Upper lobe of right lung (tissue), 1 donor: ENCODE measurements at regions not wholly inside any gene's neighbourhood (a gene's known extent, or its start where the extent isn't known, plus 50 kb on each side); places are given as distances from the start of the nearest gene placed in this dataset.

ENCODE experiments used
- ATAC-seq: fragments of 200-7000 bp; cut with Tn5 transposase; one replicate; pipeline ENCODE4 v1.9.1; 2020; ENCODE audit warnings: mild to moderate bottlenecking, moderate library complexity
- DNase-seq: peaks from one replicate; pipeline ENCODE4 v3.0.0-alpha.2; 2020
- H3K27ac ChIP-seq: fragments of 200-600 bp; one replicate; pipeline ENCODE4 v1.8.0; 2022
- H3K27me3 ChIP-seq: fragments of 200-600 bp; one replicate; pipeline ENCODE4 v1.8.0; 2022; ENCODE audit warnings: mild to moderate bottlenecking
- H3K36me3 ChIP-seq: fragments of 200-600 bp; one replicate; pipeline ENCODE4 v1.8.0; 2022
- H3K4me1 ChIP-seq: fragments of 200-600 bp; one replicate; pipeline ENCODE4 v1.8.0; 2022
- H3K4me3 ChIP-seq: fragments of 200-600 bp; one replicate; pipeline ENCODE4 v1.8.0; 2022; ENCODE audit warnings: mild to moderate bottlenecking
- H3K9me3 ChIP-seq: fragments of 200-600 bp; one replicate; pipeline ENCODE4 v1.8.0; 2022
- CTCF ChIP-seq: fragments of 200-600 bp; IDR thresholded peaks from one replicate; pipeline ENCODE4 v1.8.0; 2022; ENCODE audit warnings: antibody characterized with exemption
- intact Hi-C: fragments of 100-400 bp; cut with DNase I; formaldehyde crosslinking; loops from one replicate; pipeline ENCODE4 v1.11.0; 2022
- donor health status: DM: no; HTN: yes; CAD: no; lungs with severe emphysema.

- intact Hi-C loops: no loop called here
- Histone ChIP-seq H3K4me1 (peaks cover 9% of the 10 kb centered on the region), H3K9me3 (no peaks in the 10 kb centered on the region), H3K27me3 (no peaks in the 10 kb centered on the region), H3K27ac (no peak overlapping the region), H3K4me3 (no peak overlapping the region), H3K36me3 (no peaks in the 10 kb centered on the region)
- ATAC-seq (no peak), DNase-seq (no peak)
- no peak for TF ChIP-seq CTCF
These were observed 82.4 kb upstream of the BASP1 start for GRCh38 chr5:17135050-17135449.

GRCh38 chr5:17143335-17143734 is 74.1 kb upstream of the BASP1 start:
- no peak for TF ChIP-seq CTCF
- Histone ChIP-seq H3K27ac (no peak overlapping the region), H3K36me3 (no peaks in the 10 kb centered on the region), H3K4me1 (no peaks in the 10 kb centered on the region), H3K4me3 (no peak overlapping the region), H3K27me3 (no peaks in the 10 kb centered on the region), H3K9me3 (no peaks in the 10 kb centered on the region)
- intact Hi-C loops: no loop called here
- DNase-seq (no peak), ATAC-seq (no peak)

- TF ChIP-seq CTCF: no peak
- no peaks in the 10 kb centered on the region for H3K36me3 ChIP-seq
- intact Hi-C loops: no loop called here
These were observed 71.1 kb upstream of the BASP1 start for GRCh38 chr5:17146280-17146841.

GRCh38 chr5:17147170-17147569 is 70.3 kb upstream of the BASP1 start:
- Histone ChIP-seq H3K27me3 (no peaks in the 10 kb centered on the region), H3K4me3 (no peak overlapping the region), H3K9me3 (no peaks in the 10 kb centered on the region), H3K27ac (no peak overlapping the region), H3K36me3 (no peaks in the 10 kb centered on the region), H3K4me1 (no peaks in the 10 kb centered on the region)
- no peak for TF ChIP-seq CTCF
- ATAC-seq: no peak
- intact Hi-C loops: no loop called here
- DNase-seq: no peak

More at GRCh38 chr5:17146280-17146841, 71.1 kb upstream of the BASP1 start:
- DNase-seq (no peak), ATAC-seq (no peak)
- H3K4me1 ChIP-seq: no peaks in the 10 kb centered on the region
- H3K27ac ChIP-seq: no peak overlapping the region
- no peaks in the 10 kb centered on the region for H3K9me3 ChIP-seq
- no peaks in the 10 kb centered on the region for H3K27me3 ChIP-seq
- H3K4me3 ChIP-seq: no peak overlapping the region

- no peak for TF ChIP-seq CTCF
- Histone ChIP-seq H3K36me3 (no peaks in the 10 kb centered on the region), H3K27ac (no peak overlapping the region), H3K4me3 (no peak overlapping the region), H3K4me1 (no peaks in the 10 kb centered on the region), H3K9me3 (no peaks in the 10 kb centered on the region), H3K27me3 (no peaks in the 10 kb centered on the region)
- ATAC-seq (no peak), DNase-seq (no peak)
- intact Hi-C loops: no loop called here
These were observed 69.8 kb upstream of the BASP1 start for GRCh38 chr5:17147617-17148016.

- no peaks in the 10 kb centered on the region for H3K4me1 ChIP-seq
- DNase-seq (no peak), ATAC-seq (no peak)
- H3K27me3 ChIP-seq: no peaks in the 10 kb centered on the region
- no peaks in the 10 kb centered on the region for H3K36me3 ChIP-seq
- no peaks in the 10 kb centered on the region for H3K9me3 ChIP-seq
- intact Hi-C loops: no loop called here
- H3K4me3 ChIP-seq: no peak overlapping the region
- no peak for TF ChIP-seq CTCF
- H3K27ac ChIP-seq: no peak overlapping the region
These were observed 69.0 kb upstream of the BASP1 start for GRCh38 chr5:17148481-17148880.
